ENCODE measurements at regions not wholly inside any gene's neighbourhood (a gene's known extent, or its start where the extent isn't known, plus 50 kb on each side); places are given as distances from the start of the nearest gene placed in this dataset.

DNA sequence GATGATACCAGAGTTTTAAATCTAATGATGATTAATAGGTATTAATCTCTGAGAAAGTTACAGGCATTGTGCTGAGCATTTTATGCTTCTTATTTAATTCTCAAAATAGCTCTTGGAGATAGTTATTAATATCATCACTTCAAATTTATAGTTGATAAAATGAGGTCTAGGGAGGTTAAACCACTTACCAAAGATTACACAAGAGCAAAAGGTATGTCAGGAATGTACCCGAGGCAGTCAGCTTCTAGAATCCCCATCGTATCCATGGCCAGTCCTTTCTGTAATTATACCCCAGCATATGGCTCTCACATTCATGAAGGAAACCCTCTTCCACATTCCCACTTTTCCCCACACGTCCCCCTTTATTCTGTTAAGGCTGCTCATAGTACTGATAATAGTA, 421.3 kb downstream of the PYDC2 start:
- TF ChIP-seq, protein P1, sequence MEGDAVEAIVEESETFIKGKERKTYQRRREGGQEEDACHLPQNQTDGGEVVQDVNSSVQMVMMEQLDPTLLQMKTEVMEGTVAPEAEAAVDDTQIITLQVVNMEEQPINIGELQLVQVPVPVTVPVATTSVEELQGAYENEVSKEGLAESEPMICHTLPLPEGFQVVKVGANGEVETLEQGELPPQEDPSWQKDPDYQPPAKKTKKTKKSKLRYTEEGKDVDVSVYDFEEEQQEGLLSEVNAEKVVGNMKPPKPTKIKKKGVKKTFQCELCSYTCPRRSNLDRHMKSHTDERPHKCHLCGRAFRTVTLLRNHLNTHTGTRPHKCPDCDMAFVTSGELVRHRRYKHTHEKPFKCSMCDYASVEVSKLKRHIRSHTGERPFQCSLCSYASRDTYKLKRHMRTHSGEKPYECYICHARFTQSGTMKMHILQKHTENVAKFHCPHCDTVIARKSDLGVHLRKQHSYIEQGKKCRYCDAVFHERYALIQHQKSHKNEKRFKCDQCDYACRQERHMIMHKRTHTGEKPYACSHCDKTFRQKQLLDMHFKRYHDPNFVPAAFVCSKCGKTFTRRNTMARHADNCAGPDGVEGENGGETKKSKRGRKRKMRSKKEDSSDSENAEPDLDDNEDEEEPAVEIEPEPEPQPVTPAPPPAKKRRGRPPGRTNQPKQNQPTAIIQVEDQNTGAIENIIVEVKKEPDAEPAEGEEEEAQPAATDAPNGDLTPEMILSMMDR (IDR thresholded peaks at IDR 0.05), result no peak
- TF ChIP-seq POLR2AphosphoS5 (IDR thresholded peaks at IDR 0.05; ENCODE audit: insufficient read depth in 1 of 2, low read depth in 1 of 2), result no peak

Data from vagina (tissue), 2 donors.